Right lobe of liver (tissue), 6 donors: ENCODE measurements at regions not wholly inside any gene's neighbourhood (a gene's known extent, or its start where the extent isn't known, plus 50 kb on each side); places are given as distances from the start of the nearest gene placed in this dataset.

Experiments used
- ATAC-seq, 4 donors: fragments of 200-7000 bp; cut with Tn5 transposase; one replicate each; pipeline ENCODE4 v1.9.1; 2020; ENCODE audit warnings: mild to moderate bottlenecking in 4 of 4, moderate library complexity in 4 of 4
- DNase-seq, 3 donors: peaks; one replicate each; pipeline ENCODE4 v3.0.0-alpha.2; 2020
- H3K27ac ChIP-seq, 3 donors: fragments of 200-600 bp; one replicate each; pipeline ENCODE4 v1.8.0; 2022
- H3K27me3 ChIP-seq, 2 donors: fragments of 200-600 bp; one replicate each; pipeline ENCODE4 v1.8.0; 2022
- H3K36me3 ChIP-seq, 4 donors: fragments of 200-600 bp; sonication (generic) in 1 of 4; one replicate each; pipeline versions ENCODE4 v1.5.1 to v1.8.0; 2017 to 2022; ENCODE audit warnings: control low read depth in 1 of 4
- H3K4me1 ChIP-seq, 4 donors: fragments of 200-600 bp; sonication (generic) in 1 of 4; one replicate each; pipeline versions ENCODE4 v1.5.1 to v1.8.0; 2017 to 2022; ENCODE audit warnings: control low read depth in 1 of 4
- H3K4me3 ChIP-seq, 3 donors: fragments of 200-600 bp; one replicate each; pipeline ENCODE4 v1.8.0; 2022
- H3K9me3 ChIP-seq, 4 donors: fragments of 200-600 bp; sonication (generic) in 1 of 4; one replicate each; pipeline versions ENCODE4 v1.5.1 to v1.8.0; 2017 to 2022; ENCODE audit warnings: control low read depth in 1 of 4
- POLR2A ChIP-seq: fragments of 450-650 bp; IDR thresholded peaks from one replicate; pipeline ENCODE4 v1.6.1; 2017; ENCODE audit warnings: antibody characterized with exemption, mild to moderate bottlenecking
- WGBS: methylation state at CpG from one replicate; pipeline ENCODE4 v1.1.6; 2018; ENCODE audit warnings: low coverage, low lambda C conversion rate; ENCODE audit not compliant: insufficient coverage; ENCODE audit errors: missing lambda C conversion rate; 5-methylcytosine and 5-hydroxymethylcytosine counted together
- intact Hi-C, 2 donors: fragments of 100-400 bp; cut with DNase I; formaldehyde crosslinking; loops; one replicate each; pipeline versions ENCODE4 v1.11.2 to v1.14.1; 2022
- TF ChIP-seq, protein P1 (sequence below), 4 donors: fragments of 200-600 bp in 3 of 4; fragments of 450-650 bp in 1 of 4; IDR thresholded peaks; one replicate each; pipeline versions ENCODE4 v1.5.1 to v1.8.0; 2016 to 2022; ENCODE audit warnings: antibody characterized with exemption in 4 of 4, mild to moderate bottlenecking in 2 of 4
- donor health status: DM: no; HTN: yes; CAD: no.
- donor health status: DM: no; HTN: no; CAD: no.
- donor health status: DM: no; HTN: no; CAD: no.
- donor health status: DM: no; HTN: yes; CAD: no.
- donor health status: DM: no; HTN: yes; CAD: no.

DNA sequence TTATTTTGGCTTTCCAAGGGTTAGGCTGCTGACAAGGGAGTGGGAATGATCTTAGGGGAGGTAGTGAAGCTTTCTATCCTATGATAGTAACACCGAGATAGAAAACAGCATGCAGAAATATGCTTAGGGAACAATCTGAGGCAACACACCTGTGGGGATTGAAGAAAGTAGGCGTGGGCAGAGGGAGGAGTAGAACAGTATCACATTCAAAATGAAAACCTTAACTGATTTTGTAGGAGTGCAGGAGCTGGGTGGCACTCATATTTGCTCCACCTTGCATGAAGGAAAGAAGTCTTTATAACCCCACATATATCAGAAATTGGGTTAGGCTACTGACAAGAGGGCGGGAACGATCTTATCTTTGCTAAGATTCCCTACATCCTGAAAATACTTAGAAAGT, 762.2 kb upstream of the CNTNAP5 start:
- Histone ChIP-seq H3K4me1 (no peaks in the 10 kb centered on the region), H3K36me3 (no peaks in the 10 kb centered on the region), H3K27ac (no peak overlapping the region), H3K27me3 (no peaks in the 10 kb centered on the region), H3K4me3 (no peak overlapping the region), H3K9me3 (no peaks in the 10 kb centered on the region)
- 61% methylated on average over 4 of the region's 4 CpGs for WGBS
- ATAC-seq: no peak
- no peak for DNase-seq
- TF ChIP-seq, protein P1, sequence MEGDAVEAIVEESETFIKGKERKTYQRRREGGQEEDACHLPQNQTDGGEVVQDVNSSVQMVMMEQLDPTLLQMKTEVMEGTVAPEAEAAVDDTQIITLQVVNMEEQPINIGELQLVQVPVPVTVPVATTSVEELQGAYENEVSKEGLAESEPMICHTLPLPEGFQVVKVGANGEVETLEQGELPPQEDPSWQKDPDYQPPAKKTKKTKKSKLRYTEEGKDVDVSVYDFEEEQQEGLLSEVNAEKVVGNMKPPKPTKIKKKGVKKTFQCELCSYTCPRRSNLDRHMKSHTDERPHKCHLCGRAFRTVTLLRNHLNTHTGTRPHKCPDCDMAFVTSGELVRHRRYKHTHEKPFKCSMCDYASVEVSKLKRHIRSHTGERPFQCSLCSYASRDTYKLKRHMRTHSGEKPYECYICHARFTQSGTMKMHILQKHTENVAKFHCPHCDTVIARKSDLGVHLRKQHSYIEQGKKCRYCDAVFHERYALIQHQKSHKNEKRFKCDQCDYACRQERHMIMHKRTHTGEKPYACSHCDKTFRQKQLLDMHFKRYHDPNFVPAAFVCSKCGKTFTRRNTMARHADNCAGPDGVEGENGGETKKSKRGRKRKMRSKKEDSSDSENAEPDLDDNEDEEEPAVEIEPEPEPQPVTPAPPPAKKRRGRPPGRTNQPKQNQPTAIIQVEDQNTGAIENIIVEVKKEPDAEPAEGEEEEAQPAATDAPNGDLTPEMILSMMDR (IDR thresholded peaks at IDR 0.05): no peak
- no peak for TF ChIP-seq POLR2A
- intact Hi-C loops: no loop called here

DNA sequence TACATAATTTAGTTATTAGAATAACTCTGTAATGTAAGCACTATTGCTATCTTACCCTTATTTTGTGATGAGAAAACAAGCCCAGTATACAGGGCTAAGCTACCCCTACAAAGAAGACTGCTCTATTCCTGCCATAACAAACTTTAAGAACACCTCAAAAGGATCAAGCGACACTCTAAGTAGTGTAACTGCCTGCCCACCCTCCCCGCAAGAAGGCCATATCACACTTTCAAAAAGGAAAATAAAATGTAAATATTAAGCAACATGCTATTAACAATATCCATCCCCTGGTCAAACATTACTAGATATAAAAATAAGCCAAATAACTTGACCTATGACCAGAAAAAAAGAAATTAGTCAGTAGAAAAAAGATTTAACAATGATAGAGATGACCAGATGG, 741.7 kb upstream of the CNTNAP5 start:
- no peaks in the 10 kb centered on the region for H3K9me3 ChIP-seq
- no peak for DNase-seq
- 41% methylated on average over 2 of the region's 2 CpGs for WGBS
- ATAC-seq: no peak
- H3K27ac ChIP-seq: no peak overlapping the region
- TF ChIP-seq, protein P1 (IDR thresholded peaks at IDR 0.05): no peak
- no peak for TF ChIP-seq POLR2A
- intact Hi-C loops: no loop called here
- no peaks in the 10 kb centered on the region for H3K4me1 ChIP-seq
- no peaks in the 10 kb centered on the region for H3K27me3 ChIP-seq
- no peaks in the 10 kb centered on the region for H3K36me3 ChIP-seq
- H3K4me3 ChIP-seq: no peak overlapping the region

DNA sequence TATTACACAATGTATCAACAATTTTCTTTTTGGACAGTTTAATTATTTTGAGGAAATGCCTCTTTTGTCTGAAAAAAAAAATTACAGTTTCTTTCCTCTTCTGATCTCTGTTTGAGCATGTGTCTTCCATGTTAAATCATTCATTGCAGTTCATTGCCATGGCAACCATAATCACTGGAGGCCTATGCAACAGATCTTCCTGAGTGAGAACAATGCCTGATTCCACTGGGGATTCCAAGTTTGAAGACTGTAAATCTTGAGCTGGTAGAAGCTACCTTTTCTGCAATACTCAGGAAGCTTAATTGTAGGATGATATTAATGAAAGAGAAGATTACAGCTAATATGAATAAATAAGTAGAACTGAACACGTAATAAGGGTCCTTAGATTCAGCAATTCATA, 721.4 kb upstream of the CNTNAP5 start:
- Histone ChIP-seq H3K36me3 (no peaks in the 10 kb centered on the region), H3K9me3 (no peaks in the 10 kb centered on the region), H3K4me3 (no peak overlapping the region), H3K27ac (no peak overlapping the region), H3K27me3 (no peaks in the 10 kb centered on the region), H3K4me1 (no peaks in the 10 kb centered on the region)
- ATAC-seq (no peak), DNase-seq (no peak)
- 35% methylated on average over 1 of the region's 1 CpG for WGBS
- TF ChIP-seq, protein P1 (IDR thresholded peaks at IDR 0.05): no peak
- TF ChIP-seq POLR2A: no peak
- intact Hi-C loops: no loop called here
